ENCODE measurements at regions not wholly inside any gene's neighbourhood (a gene's known extent, or its start where the extent isn't known, plus 50 kb on each side); places are given as distances from the start of the nearest gene placed in this dataset.
"Not testable (repeated sequence)": the region's sequence is repeated elsewhere in the genome, so short reads cannot be mapped to it uniquely, and the experiment has no call there.

DNA sequence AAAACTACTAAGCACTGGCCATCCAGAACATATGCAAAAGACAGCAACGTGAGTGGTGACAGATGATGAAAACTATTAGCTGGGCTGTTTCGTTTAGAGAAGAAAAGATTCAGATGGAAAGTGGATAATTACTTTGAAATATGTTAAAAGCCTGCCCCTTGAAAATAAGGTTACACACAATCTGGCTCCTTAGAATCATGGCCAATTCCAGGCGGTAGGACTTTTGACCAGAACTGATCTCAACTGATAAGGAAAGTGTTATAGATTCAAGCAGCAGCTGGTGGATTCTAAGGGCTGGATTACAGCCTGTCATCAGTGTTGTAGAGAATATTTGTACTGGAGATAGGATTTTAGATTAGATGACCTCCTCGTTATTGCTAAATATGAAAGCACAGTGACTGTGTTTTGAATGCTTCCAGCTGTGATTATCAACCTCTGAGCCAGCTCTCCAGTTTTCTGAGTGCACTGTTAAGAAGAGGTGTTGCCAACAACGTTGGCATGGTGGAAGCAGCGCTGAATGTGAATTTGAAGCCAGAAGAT, 75.1 kb downstream of the KBTBD2 start:
- not testable (repeated sequence) for DNase-seq (ENCODE audit: low spot score)

DNA sequence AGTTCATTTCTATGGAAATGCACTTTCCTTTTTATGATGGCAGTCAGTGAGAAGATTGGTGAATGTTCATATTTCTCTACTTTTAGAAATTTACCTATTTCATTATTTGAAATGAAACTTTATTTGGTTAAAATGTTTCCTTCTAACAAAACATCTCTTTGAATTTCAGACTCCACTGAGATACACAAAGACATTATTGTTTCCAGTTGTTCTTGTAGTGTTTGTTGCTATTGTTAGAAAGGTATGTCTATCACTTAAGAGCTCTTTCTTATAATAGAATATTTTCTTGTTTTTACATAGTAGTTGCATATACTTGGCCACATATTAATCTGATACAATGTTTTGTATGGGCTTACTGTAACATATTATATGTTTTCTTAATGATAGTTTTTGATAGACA, 76.8 kb downstream of the KBTBD2 start:
- DNase-seq (ENCODE audit: low spot score), result not testable (repeated sequence)

DNA sequence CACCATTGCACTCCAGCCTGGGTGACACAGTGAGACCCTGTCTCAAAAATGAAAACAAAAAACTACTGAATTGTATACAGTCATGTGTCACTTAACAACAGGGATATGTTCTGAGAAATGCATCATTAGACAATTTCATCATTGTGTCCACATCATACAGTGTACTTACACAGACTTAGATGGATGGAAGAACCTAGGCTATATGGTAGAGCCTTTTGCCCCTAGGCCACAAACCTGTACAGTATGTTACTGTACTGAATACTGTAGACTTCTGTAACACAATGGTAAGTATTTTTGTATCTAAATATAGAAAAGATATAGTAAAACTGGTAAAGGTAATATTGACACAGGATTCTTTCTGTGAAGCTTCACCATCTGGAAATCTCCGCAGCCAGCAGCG, 81.7 kb downstream of the KBTBD2 start:
- no peak for DNase-seq (ENCODE audit: low spot score)

DNA sequence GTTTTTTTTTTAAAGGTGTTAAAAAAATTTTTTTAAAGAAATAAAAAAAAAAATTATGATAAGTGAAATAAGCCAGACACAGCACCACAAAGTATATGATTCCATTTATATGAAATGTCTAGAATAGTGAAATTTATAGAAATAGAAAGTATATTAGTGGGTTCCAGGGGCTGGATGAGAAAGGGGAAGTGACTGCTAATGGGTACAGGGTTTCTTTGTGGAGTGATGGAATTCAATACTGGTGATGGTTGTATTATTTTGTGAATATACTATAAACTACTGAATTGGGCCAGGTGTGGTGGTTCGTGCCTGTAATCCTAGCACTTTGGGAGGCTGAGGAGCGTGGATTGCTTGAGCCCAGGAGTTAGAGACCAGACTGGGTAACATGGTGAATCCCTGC, 82.2 kb downstream of the KBTBD2 start:
- no peak for DNase-seq (ENCODE audit: low spot score)

DNA sequence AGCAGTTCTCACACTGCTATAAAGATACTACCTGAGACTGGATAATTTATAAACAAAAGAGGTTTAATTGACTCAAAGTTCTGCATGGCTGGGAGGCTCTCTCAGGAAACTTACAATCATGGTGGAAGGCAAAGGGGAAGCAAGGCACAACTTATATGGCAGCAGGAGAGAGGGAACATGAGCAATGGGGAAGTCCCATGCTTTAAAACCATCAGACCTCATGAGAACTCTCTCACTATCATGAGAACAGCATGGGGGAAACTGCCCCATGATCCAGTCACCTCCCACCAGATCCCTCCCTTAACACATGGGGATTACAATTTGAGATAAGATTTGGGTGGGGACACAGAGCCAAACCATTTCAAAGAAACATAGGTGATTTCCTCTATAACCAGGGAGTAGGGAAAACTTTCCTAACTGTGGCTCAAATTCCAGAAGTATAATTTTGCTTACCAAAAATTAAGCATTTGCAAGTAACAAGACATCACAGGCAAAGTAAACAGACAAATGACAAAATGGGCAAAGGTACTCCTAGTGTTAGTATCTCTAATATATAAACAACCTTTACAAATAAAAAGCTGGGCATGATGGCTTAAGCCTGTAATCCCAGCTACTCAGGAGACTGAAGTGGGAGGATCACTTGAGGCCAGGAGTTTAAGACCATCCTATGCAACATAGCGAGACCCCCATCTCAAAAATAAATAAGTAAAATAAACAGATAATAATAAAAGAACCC, 88.0 kb downstream of the KBTBD2 start:
- DNase-seq (ENCODE audit: low spot score), result no peak

DNA sequence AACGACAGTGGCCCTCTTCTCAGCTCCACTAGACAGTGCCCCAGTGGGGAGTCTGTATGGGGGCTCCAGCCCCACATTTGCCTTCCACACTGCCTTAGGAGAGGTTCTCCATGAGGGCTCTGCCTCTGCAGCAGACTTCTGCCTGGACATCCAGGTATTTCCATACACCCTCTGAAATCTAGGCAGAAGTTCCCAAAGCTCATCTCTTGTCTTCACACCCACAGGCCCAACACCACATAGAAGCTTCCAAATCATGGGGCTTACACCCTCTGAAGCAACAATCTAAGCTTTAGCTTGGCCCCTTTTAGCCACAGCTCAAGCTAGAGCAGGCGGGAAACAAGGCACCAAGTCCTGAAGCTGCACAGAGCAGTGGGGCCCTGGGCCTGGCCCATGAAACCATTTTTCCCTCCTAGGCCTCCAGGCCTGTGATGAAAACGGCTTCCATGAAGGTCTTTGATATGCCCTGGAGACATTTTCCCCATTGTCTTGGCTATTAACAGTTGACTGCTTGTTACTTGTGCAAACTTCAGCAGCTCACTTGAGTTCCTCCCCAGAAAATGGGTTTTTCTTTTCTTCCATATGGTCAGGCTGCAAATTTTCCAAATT, 89.2 kb downstream of the KBTBD2 start:
- no peak for DNase-seq (ENCODE audit: low spot score)

DNA sequence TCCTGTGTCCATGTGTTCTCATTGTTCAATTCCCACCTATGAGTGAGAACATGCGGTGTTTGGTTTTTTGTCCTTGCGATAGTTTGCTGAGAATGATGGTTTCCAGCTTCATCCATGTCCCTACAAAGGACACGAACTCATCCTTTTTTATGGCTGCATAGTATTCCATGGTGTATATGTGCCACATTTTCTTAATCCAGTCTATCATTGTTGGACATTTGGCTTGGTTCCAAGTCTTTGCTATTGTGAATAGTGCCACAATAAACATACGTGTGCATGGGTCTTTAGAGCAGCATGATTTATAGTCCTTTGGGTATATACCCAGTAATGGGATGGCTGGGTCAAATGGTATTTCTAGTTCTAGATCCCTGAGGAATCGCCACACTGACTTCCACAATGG, 98.5 kb downstream of the KBTBD2 start:
- DNase-seq (ENCODE audit: low spot score), result not testable (repeated sequence)

DNA sequence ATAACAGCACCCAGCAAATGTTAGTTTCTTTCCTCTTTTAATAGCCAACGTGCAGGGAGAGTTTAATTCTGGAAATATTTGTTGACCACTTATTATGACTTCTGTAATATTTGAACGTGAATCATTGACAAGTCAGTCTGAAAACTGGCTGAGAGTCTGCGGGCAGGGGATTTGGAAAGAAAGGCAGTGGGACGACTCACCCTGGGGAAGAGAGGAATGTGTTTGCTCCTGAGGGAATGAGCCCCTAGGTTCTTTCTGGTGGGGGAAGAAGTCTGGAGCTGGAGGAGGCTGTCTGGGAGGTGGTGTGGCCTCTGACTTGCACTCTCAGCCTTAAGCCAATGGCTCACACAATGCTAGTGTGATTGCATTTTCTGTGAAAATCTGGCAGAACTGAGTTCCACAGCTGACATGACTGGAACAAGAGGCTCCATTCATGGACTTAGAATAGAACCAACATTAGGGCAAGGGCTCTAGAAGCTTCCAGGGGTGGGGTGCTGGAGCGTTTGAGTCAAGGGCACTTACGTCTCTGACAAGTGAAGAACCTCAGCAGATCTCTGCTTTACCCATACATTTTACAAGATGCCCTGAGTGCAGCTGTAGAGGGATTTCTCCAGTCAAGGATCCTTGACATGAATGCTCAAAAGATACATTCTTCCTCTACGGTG, 100.7 kb downstream of the KBTBD2 start:
- not testable (repeated sequence) for DNase-seq (ENCODE audit: low spot score)

DNA sequence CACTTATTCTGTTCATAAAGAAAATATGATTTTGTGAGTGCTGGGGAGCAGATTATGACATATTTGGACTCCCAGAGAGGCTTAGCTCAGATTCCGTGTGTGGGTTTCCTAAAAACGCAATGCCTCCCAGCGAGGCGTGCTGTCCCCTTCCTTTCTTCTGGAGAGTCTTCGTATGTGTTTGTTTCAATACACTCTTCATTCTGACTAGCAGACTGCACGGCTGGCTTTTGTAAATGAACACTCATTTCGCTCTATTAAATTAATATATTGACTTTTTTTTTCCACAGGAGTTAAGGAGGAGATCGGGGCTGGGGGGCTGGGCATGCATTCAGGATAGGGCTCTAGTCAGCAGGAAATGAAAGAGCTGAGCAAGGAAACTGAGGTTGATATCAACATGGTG, 102.3 kb downstream of the KBTBD2 start:
- DNase-seq (ENCODE audit: low spot score), result not testable (repeated sequence)

DNA sequence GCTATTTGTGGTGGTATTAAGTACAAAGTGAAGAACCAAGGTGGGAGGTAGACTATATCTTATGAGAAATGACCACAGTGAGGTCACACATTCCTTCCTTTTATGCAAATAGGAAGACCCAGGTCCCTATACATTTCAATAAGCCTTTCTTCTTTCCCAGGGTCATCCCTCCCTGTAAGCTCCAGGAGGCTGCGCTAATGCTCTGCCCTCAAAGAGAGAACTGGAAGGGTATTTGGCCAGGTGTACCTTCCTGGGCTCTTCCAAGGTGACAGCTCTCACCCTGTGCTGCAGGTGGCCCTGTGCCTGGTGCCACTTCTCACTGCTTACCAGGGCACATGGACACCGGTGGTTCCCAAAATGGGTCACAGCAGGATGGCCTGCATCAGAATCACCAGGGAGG, 103.4 kb downstream of the KBTBD2 start:
- DNase-seq (ENCODE audit: low spot score), result not testable (repeated sequence)

DNA sequence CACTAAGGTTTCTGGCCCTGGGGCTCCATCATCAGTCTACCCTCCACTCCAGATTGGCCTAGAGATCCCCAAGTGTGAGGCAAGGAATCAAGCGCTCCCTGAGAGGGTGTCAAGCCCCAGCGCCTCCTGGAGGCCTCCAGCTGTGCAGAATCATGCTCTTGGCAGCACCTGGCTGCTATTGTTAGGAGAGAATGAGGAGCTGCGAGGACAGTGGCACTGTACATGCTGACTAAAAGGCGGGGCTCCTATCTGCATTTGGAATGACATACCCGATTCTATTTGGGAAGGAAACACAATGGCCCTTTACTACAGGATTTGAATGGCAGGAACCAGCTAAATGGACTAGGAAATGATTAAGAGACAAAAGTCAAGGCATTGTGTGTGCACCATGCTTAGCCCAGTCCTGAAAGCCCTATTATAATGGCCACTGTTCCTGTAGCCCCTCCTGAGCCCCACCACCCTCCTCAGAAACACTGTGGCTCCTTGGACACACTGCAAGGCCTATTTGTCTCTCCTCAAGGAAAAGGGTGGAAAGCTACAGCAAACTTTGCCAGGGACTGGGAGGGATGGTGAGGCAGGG, 106.1 kb downstream of the KBTBD2 start:
- not testable (repeated sequence) for DNase-seq (ENCODE audit: low spot score)

DNA sequence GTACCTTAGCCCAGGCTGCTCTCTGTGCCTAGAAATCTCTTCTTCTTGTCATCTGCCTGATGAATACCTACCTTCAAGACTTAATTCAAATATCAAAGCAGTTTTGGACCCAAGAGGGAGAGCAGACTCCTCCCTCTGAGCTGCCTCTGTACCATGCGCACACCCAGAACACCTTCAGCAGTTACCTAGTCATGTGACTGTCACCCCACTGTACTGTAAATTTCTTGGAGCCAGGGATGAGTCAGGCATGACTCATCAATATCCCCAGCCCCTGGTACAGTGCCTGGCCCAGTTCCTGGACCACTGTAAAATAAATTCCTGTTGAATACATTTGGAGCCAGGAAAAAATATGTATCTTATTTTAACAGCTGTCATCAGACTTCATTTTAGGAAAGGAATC, 111.7 kb downstream of the KBTBD2 start:
- DNase-seq (ENCODE audit: low spot score), result not testable (repeated sequence)

DNA sequence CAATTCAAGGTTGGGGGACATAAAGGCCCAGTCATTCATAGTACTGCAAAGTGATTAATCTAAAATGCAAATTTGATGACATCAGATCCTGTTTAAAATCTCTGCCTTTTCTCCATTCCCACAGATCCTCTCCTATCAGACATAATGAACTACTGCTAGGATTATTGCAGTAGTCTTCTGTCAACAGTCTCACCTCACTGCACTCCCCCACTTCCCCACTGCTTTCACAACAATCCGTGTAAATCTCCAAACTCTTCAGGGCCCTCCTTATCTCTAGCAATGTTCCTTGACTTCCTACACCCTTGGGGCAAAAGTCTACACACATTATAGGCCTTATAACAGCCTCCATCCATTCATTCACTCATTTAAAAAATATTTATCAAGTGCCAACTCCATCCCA, 112.4 kb downstream of the KBTBD2 start:
- DNase-seq (ENCODE audit: low spot score), result no peak

DNA sequence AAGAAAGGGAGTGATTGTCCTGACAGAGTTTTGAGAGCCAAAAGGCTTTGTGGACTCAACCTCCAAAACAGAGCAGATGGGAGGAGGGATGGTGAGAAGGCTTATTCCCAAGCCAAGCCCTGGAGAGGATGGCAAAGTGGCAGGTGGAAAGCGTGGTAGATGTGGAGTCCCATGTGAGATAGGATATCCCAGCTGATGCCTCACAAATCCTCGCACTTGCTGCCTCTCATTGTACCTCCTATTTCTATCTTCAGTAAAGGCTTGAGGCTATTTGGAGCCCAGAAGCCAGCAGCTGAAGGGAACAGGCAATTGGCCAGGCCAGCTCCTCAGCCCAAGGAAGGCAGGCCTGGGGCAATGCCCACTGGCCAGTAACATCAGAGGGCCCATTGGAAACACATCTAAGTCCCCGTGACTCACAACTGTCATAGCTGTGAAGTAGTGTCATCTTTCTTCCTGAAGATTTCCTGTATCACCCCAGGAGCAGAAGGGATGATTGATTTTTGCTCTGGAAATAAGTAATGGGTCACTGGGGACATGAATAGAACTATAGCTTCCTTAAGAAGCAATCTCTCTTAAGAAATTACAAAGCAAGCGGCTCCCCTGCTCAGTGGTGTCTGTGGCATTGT, 114.4 kb downstream of the KBTBD2 start:
- not testable (repeated sequence) for DNase-seq (ENCODE audit: low spot score)

DNA sequence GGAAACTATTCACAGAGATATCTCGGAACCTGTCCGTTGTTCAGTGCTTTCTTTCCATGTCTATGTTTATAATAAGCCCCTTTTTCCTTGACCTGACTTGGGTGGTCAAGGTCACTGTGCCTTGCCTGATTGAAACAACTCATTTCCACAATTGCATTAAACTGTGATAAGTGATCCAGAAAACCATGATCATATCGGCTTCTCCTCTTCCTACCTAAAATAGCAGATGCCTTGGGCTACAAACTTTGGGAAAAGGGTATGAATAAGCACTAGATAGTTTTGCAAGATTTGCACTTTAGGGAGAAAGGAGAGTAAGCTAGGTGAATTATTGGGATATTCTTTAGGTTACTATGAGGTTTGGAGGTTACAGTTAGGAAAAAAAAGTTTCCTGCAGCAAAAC, 115.2 kb downstream of the KBTBD2 start:
- DNase-seq (ENCODE audit: low spot score), result not testable (repeated sequence)

DNA sequence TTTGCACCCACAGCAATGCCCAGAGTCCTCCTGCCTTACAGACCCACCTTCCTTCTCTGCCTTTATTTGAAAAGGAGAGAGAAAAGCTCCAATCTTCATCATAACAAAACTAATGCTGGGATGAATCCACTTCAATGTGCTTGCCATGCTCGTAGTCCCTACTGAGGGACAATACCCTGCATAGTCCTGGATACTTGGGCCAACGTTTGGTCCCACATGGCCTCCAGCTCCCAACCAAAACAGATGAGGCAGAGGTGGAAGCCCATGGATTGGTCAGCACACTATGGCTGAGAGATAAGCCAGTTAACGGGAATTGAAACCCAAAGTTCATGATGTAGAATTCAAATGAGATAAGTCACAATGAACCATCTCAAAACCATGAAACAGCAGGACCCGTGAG, 115.8 kb downstream of the KBTBD2 start:
- DNase-seq (ENCODE audit: low spot score), result not testable (repeated sequence)

DNA sequence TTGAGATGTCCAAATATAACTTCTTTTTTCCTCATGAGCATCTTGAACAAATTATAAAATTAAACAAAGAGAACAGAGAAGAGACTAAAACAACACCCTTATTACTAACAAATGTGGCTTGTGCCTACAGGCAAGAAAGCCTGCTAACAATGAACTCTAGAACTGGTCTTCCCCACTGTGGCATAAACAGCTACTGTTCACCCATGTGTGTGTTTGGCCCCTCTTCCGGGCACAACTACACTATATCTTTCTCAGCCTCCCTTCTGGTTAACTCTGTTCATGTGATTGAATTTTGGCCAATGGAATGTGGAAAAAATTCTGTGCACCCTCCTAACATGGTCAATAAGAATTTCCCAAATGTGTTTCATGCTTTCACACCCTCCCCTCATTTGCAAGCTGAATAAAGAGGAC, 117.0 kb downstream of the KBTBD2 start:
- DNase-seq (ENCODE audit: low spot score), result no peak

DNA sequence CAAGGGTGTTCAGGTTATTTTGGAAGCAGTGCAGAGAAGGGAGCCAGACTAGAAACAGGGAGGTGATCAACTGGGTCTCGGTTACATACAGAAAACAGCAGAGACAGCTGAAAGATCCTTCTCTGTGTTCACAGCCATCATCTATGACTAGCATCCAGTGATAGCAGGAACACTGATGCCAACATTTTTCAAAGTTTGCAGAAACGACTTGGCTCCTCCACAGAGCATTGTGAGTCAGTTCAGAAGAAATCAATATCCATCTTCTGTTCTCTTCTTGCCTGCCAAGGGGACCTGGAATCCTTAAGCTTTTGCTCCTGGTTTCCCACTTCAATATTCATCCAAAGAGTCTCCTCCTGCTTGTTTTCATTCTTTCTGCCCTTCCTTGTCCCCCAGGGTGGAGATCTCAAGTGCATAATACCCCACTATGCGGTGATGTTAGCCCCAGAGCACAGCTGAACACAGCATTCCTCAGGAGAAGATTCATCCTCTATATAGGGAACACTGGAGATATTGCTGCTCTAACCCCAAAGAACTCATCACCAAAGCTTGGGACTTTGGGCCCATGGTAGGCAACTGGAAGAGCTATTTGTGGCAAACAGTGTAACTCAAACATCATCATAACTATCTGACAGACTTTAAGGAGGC, 122.6 kb downstream of the KBTBD2 start:
- DNase-seq (ENCODE audit: low spot score), result not testable (repeated sequence)

DNA sequence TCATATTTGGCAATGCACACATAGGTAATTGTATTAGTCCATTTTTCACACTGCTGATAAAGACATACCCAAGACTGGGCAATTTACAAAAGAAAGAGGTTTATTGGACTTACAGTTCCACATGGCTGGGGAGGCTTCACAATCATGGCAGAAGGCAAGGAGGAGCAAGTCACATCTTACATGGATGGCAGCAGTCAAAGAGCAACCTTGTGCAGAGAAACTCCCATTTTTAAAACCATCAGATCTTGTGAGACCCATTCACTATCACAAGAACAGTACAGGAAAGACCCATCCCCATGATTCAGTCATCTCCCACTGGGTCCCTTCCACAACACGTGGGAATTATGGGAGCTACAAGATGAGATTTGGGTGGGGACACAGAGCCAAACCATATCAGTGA, 123.2 kb downstream of the KBTBD2 start:
- not testable (repeated sequence) for DNase-seq (ENCODE audit: low spot score)

DNA sequence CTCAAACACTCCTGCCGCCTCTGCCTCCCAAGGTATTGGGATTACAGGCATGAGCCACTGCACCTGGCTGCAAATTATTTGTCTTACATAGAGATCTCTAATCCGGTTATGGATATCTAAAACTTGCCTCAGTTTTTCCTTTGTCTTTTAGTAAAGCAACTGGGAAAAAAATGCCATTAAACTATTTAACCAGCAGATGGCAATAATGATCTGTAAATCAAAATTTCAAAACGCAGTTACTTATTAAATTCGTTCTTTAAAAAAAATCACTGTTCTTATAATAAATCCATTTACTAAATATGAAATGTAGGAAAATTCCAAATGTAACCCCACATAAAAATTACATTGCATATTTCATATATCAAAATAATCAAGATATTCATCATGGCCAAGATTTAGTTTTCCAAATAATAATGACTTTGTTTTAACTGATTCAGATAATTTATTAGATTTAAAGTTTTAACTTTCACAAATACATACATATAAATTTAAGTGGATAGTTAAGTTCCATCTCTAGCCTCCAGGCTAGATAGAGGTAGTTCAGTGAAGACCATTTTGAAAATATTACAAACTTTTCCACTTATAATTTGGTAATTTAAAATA, 125.8 kb downstream of the KBTBD2 start:
- DNase-seq (ENCODE audit: low spot score), result not testable (repeated sequence)

DNA sequence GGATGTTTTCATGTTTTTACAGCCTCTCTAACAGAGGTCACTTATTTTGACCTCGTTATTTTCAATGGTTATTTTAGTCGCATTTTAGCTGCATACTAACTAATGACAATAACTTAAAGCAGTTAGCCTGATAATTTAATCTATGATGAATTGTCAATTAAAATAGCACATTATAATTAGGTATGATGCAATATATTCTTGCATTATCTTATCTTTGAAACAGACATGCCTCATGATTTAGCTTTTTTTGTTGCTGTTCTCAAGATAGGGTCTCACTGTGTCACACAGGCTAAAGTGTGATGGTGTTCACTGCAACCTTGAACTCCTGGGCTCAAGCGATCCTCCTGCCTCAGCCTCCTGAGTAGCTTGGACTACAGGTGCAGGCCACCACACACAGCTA, 126.4 kb downstream of the KBTBD2 start:
- DNase-seq (ENCODE audit: low spot score), result no peak
